ENCODE measurements at regions not wholly inside any gene's neighbourhood (a gene's known extent, or its start where the extent isn't known, plus 50 kb on each side); places are given as distances from the start of the nearest gene placed in this dataset.

GRCh38 chr10:129107525-129107924 lies 359.5 kb upstream of the MGMT start:
- H3K9ac ChIP-seq (ENCODE audit: low read depth, low read length, poor library complexity): no peak overlapping the region
- no peak overlapping the region for H2BK5ac ChIP-seq (ENCODE audit: low read length)
- no peak overlapping the region for H3K18ac ChIP-seq (ENCODE audit: low read length)
- no peak overlapping the region for H3K4me3 ChIP-seq (ENCODE audit: low read length in 2 of 2)
- no peak overlapping the region for H4K91ac ChIP-seq (ENCODE audit: low read depth, low read length, poor library complexity)
- no peak overlapping the region for H3K4me2 ChIP-seq (ENCODE audit: insufficient read depth, low read length, poor library complexity, severe bottlenecking)
- 100% methylated on average over 1 of the region's 3 CpGs; no CpG with 5 or more reads in 1 of the 2 donors for WGBS, 2 donors (ENCODE audit: extremely low coverage in 2 of 2, insufficient read length in 2 of 2, insufficient replicate concordance in 1 of 2)
- H3K23ac ChIP-seq (ENCODE audit: low read depth, low read length, poor library complexity): no peak overlapping the region
- H3K4me1 ChIP-seq (ENCODE audit: control insufficient read depth in 2 of 2, insufficient read depth in 1 of 2, low read depth in 1 of 2, low read length in 2 of 2): no peaks in the 10 kb centered on the region
- no peak overlapping the region for H3K4ac ChIP-seq (ENCODE audit: low read length)
- H2AK5ac ChIP-seq (ENCODE audit: low read depth, low read length): no peak overlapping the region
- H3K36me3 ChIP-seq (replicated peaks in 1 of 2; ENCODE audit: control insufficient read depth in 2 of 2, insufficient read depth in 2 of 2, low read length in 2 of 2): no peaks in the 10 kb centered on the region
- no peaks in the 10 kb centered on the region for H3K79me1 ChIP-seq (ENCODE audit: low read depth, low read length)
- no peaks in the 10 kb centered on the region for H3K27me3 ChIP-seq (ENCODE audit: control insufficient read depth in 3 of 3, insufficient read depth in 3 of 3, low read depth in 1 of 3, low read length in 3 of 3)
- no peak overlapping the region for H2BK15ac ChIP-seq (ENCODE audit: low read length)
- no peak overlapping the region for H3K27ac ChIP-seq (replicated peaks; ENCODE audit: low read length)
- DNase-seq (ENCODE audit: low spot score): no peak
- no peak overlapping the region for H3K14ac ChIP-seq (ENCODE audit: low read length)
- H3K9me3 ChIP-seq (replicated peaks in 1 of 2; ENCODE audit: control insufficient read depth in 2 of 2, insufficient read depth in 1 of 2, low read depth in 1 of 2, low read length in 2 of 2): no peaks in the 10 kb centered on the region
- H2BK12ac ChIP-seq (ENCODE audit: low read length): no peak overlapping the region
- no peak overlapping the region for H2AFZ ChIP-seq (ENCODE audit: low read length)
- H2BK120ac ChIP-seq (ENCODE audit: low read depth, low read length): no peak overlapping the region
- no peak overlapping the region for H4K8ac ChIP-seq (ENCODE audit: low read depth, low read length)

- H3K27ac ChIP-seq (replicated peaks; ENCODE audit: low read length): no peak overlapping the region
- no peak overlapping the region for H3K23ac ChIP-seq (ENCODE audit: low read depth, low read length, poor library complexity)
- no peak for DNase-seq (ENCODE audit: low spot score)
- no peaks in the 10 kb centered on the region for H3K9me3 ChIP-seq (replicated peaks in 1 of 2; ENCODE audit: control insufficient read depth in 2 of 2, insufficient read depth in 1 of 2, low read depth in 1 of 2, low read length in 2 of 2)
- no peak overlapping the region for H2BK120ac ChIP-seq (ENCODE audit: low read depth, low read length)
- H3K79me1 ChIP-seq (ENCODE audit: low read depth, low read length): no peaks in the 10 kb centered on the region
- H2BK12ac ChIP-seq (ENCODE audit: low read length): no peak overlapping the region
- no peak overlapping the region for H4K8ac ChIP-seq (ENCODE audit: low read depth, low read length)
- no peak overlapping the region for H3K18ac ChIP-seq (ENCODE audit: low read length)
- H4K91ac ChIP-seq (ENCODE audit: low read depth, low read length, poor library complexity): no peak overlapping the region
- WGBS, 2 donors (ENCODE audit: extremely low coverage in 2 of 2, insufficient read length in 2 of 2, insufficient replicate concordance in 1 of 2): no CpG with 5 or more reads among the region's 6 CpGs
- H3K4me2 ChIP-seq (ENCODE audit: insufficient read depth, low read length, poor library complexity, severe bottlenecking): no peak overlapping the region
- H2AFZ ChIP-seq (ENCODE audit: low read length): no peak overlapping the region
- H3K9ac ChIP-seq (ENCODE audit: low read depth, low read length, poor library complexity): no peak overlapping the region
- no peak overlapping the region for H3K14ac ChIP-seq (ENCODE audit: low read length)
- H3K4me1 ChIP-seq (ENCODE audit: control insufficient read depth in 2 of 2, insufficient read depth in 1 of 2, low read depth in 1 of 2, low read length in 2 of 2): no peaks in the 10 kb centered on the region
- no peak overlapping the region for H3K4ac ChIP-seq (ENCODE audit: low read length)
- H3K27me3 ChIP-seq (ENCODE audit: control insufficient read depth in 3 of 3, insufficient read depth in 3 of 3, low read depth in 1 of 3, low read length in 3 of 3): no peaks in the 10 kb centered on the region
- no peak overlapping the region for H2BK5ac ChIP-seq (ENCODE audit: low read length)
- no peak overlapping the region for H2AK5ac ChIP-seq (ENCODE audit: low read depth, low read length)
- no peaks in the 10 kb centered on the region for H3K36me3 ChIP-seq (replicated peaks in 1 of 2; ENCODE audit: control insufficient read depth in 2 of 2, insufficient read depth in 2 of 2, low read length in 2 of 2)
- no peak overlapping the region for H2BK15ac ChIP-seq (ENCODE audit: low read length)
- H3K4me3 ChIP-seq (ENCODE audit: low read length in 2 of 2): no peak overlapping the region
Observed at GRCh38 chr10:129108378-129108777, 358.7 kb upstream of the MGMT start.

GRCh38 chr10:129108994-129109393 lies 358.0 kb upstream of the MGMT start:
- H2AFZ ChIP-seq (ENCODE audit: low read length): no peak overlapping the region
- H3K9me3 ChIP-seq (replicated peaks in 1 of 2; ENCODE audit: control insufficient read depth in 2 of 2, insufficient read depth in 1 of 2, low read depth in 1 of 2, low read length in 2 of 2): no peaks in the 10 kb centered on the region
- H3K36me3 ChIP-seq (replicated peaks in 1 of 2; ENCODE audit: control insufficient read depth in 2 of 2, insufficient read depth in 2 of 2, low read length in 2 of 2): no peaks in the 10 kb centered on the region
- H3K18ac ChIP-seq (ENCODE audit: low read length): no peak overlapping the region
- no peak overlapping the region for H3K27ac ChIP-seq (replicated peaks; ENCODE audit: low read length)
- no peak overlapping the region for H3K4me3 ChIP-seq (ENCODE audit: low read length in 2 of 2)
- H3K4ac ChIP-seq (ENCODE audit: low read length): no peak overlapping the region
- no CpG with 5 or more reads among the region's 6 CpGs for WGBS, 2 donors (ENCODE audit: extremely low coverage in 2 of 2, insufficient read length in 2 of 2, insufficient replicate concordance in 1 of 2)
- no peaks in the 10 kb centered on the region for H3K4me1 ChIP-seq (ENCODE audit: control insufficient read depth in 2 of 2, insufficient read depth in 1 of 2, low read depth in 1 of 2, low read length in 2 of 2)
- no peak overlapping the region for H3K23ac ChIP-seq (ENCODE audit: low read depth, low read length, poor library complexity)
- H3K4me2 ChIP-seq (ENCODE audit: insufficient read depth, low read length, poor library complexity, severe bottlenecking): no peak overlapping the region
- H2BK12ac ChIP-seq (ENCODE audit: low read length): no peak overlapping the region
- H2AK5ac ChIP-seq (ENCODE audit: low read depth, low read length): no peak overlapping the region
- H2BK5ac ChIP-seq (ENCODE audit: low read length): no peak overlapping the region
- no peak overlapping the region for H4K91ac ChIP-seq (ENCODE audit: low read depth, low read length, poor library complexity)
- no peak overlapping the region for H2BK15ac ChIP-seq (ENCODE audit: low read length)
- no peak overlapping the region for H2BK120ac ChIP-seq (ENCODE audit: low read depth, low read length)
- H3K27me3 ChIP-seq (ENCODE audit: control insufficient read depth in 3 of 3, insufficient read depth in 3 of 3, low read depth in 1 of 3, low read length in 3 of 3): no peaks in the 10 kb centered on the region
- H3K79me1 ChIP-seq (ENCODE audit: low read depth, low read length): no peaks in the 10 kb centered on the region
- DNase-seq (ENCODE audit: low spot score): no peak
- no peak overlapping the region for H4K8ac ChIP-seq (ENCODE audit: low read depth, low read length)
- H3K14ac ChIP-seq (ENCODE audit: low read length): no peak overlapping the region
- H3K9ac ChIP-seq (ENCODE audit: low read depth, low read length, poor library complexity): no peak overlapping the region

- H2AK5ac ChIP-seq (ENCODE audit: low read depth, low read length): peak overlapping the region; percentile 22
- H4K8ac ChIP-seq (ENCODE audit: low read depth, low read length): no peak overlapping the region
- H3K4me2 ChIP-seq (ENCODE audit: insufficient read depth, low read length, poor library complexity, severe bottlenecking): no peak overlapping the region
- no CpG with 5 or more reads among the region's 10 CpGs for WGBS, 2 donors (ENCODE audit: extremely low coverage in 2 of 2, insufficient read length in 2 of 2, insufficient replicate concordance in 1 of 2)
- H2AFZ ChIP-seq (ENCODE audit: low read length): no peak overlapping the region
- H3K27me3 ChIP-seq (ENCODE audit: control insufficient read depth in 3 of 3, insufficient read depth in 3 of 3, low read depth in 1 of 3, low read length in 3 of 3): no peaks in the 10 kb centered on the region
- H3K9ac ChIP-seq (ENCODE audit: low read depth, low read length, poor library complexity): no peak overlapping the region
- H2BK5ac ChIP-seq (ENCODE audit: low read length): no peak overlapping the region
- no peaks in the 10 kb centered on the region for H3K4me1 ChIP-seq (ENCODE audit: control insufficient read depth in 2 of 2, insufficient read depth in 1 of 2, low read depth in 1 of 2, low read length in 2 of 2)
- no peaks in the 10 kb centered on the region for H3K79me1 ChIP-seq (ENCODE audit: low read depth, low read length)
- H3K23ac ChIP-seq (ENCODE audit: low read depth, low read length, poor library complexity): no peak overlapping the region
- H3K18ac ChIP-seq (ENCODE audit: low read length): peak overlapping the region; percentile 15
- no peak for DNase-seq (ENCODE audit: low spot score)
- H2BK120ac ChIP-seq (ENCODE audit: low read depth, low read length): no peak overlapping the region
- H3K9me3 ChIP-seq (replicated peaks in 1 of 2; ENCODE audit: control insufficient read depth in 2 of 2, insufficient read depth in 1 of 2, low read depth in 1 of 2, low read length in 2 of 2): no peaks in the 10 kb centered on the region
- no peak overlapping the region for H2BK15ac ChIP-seq (ENCODE audit: low read length)
- no peak overlapping the region for H3K14ac ChIP-seq (ENCODE audit: low read length)
- H3K36me3 ChIP-seq (replicated peaks in 1 of 2; ENCODE audit: control insufficient read depth in 2 of 2, insufficient read depth in 2 of 2, low read length in 2 of 2): no peaks in the 10 kb centered on the region
- H3K27ac ChIP-seq (replicated peaks; ENCODE audit: low read length): no peak overlapping the region
- no peak overlapping the region for H3K4ac ChIP-seq (ENCODE audit: low read length)
- H2BK12ac ChIP-seq (ENCODE audit: low read length): no peak overlapping the region
- no peak overlapping the region for H3K4me3 ChIP-seq (ENCODE audit: low read length in 2 of 2)
- no peak overlapping the region for H4K91ac ChIP-seq (ENCODE audit: low read depth, low read length, poor library complexity)
Observed at GRCh38 chr10:129110780-129111179, 356.3 kb upstream of the MGMT start.

Measured in neuronal stem cell (in vitro differentiated cells).